ENCODE measurements at regions not wholly inside any gene's neighbourhood (a gene's known extent, or its start where the extent isn't known, plus 50 kb on each side); places are given as distances from the start of the nearest gene placed in this dataset.

GRCh38 chr4:33626221-33626620, 2618.1 kb downstream of the ARAP2 start:
- ATAC-seq (no peak), DNase-seq (no peak)
- CTCF ChIA-PET: no interaction called here
- Mint-ChIP-seq H3K36me3 (no peaks in the 10 kb centered on the region), H3K4me3 (no peak overlapping the region), H3K27ac (no peak overlapping the region), H3K27me3 (no peaks in the 10 kb centered on the region), H3K9me3 (ENCODE audit: low read depth) (peaks cover 7% of the 10 kb centered on the region), H3K4me1 (no peaks in the 10 kb centered on the region)

DNA sequence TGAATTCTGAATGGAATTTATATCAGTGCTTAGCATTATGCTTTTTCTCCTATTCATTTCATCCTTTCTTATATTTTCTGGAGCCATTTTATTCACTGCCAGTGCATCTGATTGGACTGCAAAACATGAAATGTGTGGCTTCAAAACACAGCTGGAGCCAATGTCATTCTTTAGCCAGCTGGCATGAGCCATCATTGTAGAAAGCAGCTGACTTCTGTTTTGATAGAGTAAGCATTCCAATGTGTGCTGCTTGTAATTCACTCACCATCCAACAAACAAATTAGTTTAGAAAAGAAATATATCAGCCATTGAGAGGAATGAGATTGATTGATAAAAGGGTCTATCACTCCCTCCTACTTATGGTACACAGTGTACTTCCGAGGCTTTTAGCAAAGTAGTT, 2616.0 kb downstream of the ARAP2 start:
- no peak for ATAC-seq
- no peak overlapping the region for H3K4me3 Mint-ChIP-seq
- H3K27me3 Mint-ChIP-seq: no peaks in the 10 kb centered on the region
- CTCF ChIA-PET: no interaction called here
- no peaks in the 10 kb centered on the region for H3K4me1 Mint-ChIP-seq
- no peak for DNase-seq
- no peaks in the 10 kb centered on the region for H3K36me3 Mint-ChIP-seq
- H3K27ac Mint-ChIP-seq: no peak overlapping the region
- H3K9me3 Mint-ChIP-seq (ENCODE audit: low read depth): peaks cover 8% of the 10 kb centered on the region

- Mint-ChIP-seq H3K9me3 (ENCODE audit: low read depth) (peaks cover 4% of the 10 kb centered on the region), H3K27ac (no peak overlapping the region), H3K4me3 (no peak overlapping the region), H3K27me3 (no peaks in the 10 kb centered on the region), H3K4me1 (no peaks in the 10 kb centered on the region), H3K36me3 (no peaks in the 10 kb centered on the region)
- ATAC-seq (no peak), DNase-seq (no peak)
- CTCF ChIA-PET: no interaction called here
These were observed 2595.3 kb downstream of the ARAP2 start for GRCh38 chr4:33649015-33649414.

- Mint-ChIP-seq H3K4me1 (no peaks in the 10 kb centered on the region), H3K4me3 (no peak overlapping the region), H3K9me3 (ENCODE audit: low read depth) (peaks cover 4% of the 10 kb centered on the region), H3K27ac (no peak overlapping the region), H3K36me3 (no peaks in the 10 kb centered on the region), H3K27me3 (no peaks in the 10 kb centered on the region)
- CTCF ChIA-PET: no interaction called here
- DNase-seq (no peak), ATAC-seq (no peak)
These were observed 2594.8 kb downstream of the ARAP2 start for GRCh38 chr4:33649471-33649870.

- no peaks in the 10 kb centered on the region for H3K4me1 Mint-ChIP-seq
- CTCF ChIA-PET: no interaction called here
- no peak overlapping the region for H3K4me3 Mint-ChIP-seq
- no peak overlapping the region for H3K27ac Mint-ChIP-seq
- ATAC-seq: no peak
- H3K9me3 Mint-ChIP-seq (ENCODE audit: low read depth): peaks cover 4% of the 10 kb centered on the region
- no peak for DNase-seq
- no peaks in the 10 kb centered on the region for H3K36me3 Mint-ChIP-seq
- no peaks in the 10 kb centered on the region for H3K27me3 Mint-ChIP-seq
These were observed 2594.3 kb downstream of the ARAP2 start for GRCh38 chr4:33650036-33650435.

DNA sequence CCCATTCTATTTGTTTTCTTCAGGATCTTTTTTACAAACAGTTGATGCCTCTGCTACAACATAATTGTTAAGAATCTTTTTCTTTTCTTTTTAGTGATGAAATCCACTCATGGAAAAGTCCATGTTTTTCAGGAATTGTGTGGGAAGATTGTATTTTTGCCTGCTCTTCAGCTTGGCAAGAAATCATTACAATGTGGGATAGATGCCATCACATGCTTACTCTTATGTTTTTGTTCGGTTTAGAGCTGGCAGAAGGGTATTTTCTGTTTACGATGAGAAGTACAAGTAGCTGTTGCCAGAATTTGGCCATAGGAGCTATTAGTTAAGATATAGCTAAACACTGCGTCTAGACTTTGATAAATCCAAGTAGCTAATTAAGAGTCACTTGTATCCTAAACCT, 2585.3 kb downstream of the ARAP2 start:
- DNase-seq (no peak), ATAC-seq (no peak)
- no peak overlapping the region for H3K27ac Mint-ChIP-seq
- H3K27me3 Mint-ChIP-seq: no peaks in the 10 kb centered on the region
- H3K4me1 Mint-ChIP-seq: no peaks in the 10 kb centered on the region
- CTCF ChIA-PET: no interaction called here
- no peaks in the 10 kb centered on the region for H3K36me3 Mint-ChIP-seq
- H3K4me3 Mint-ChIP-seq: no peak overlapping the region
- H3K9me3 Mint-ChIP-seq (ENCODE audit: low read depth): peaks cover 8% of the 10 kb centered on the region

DNA sequence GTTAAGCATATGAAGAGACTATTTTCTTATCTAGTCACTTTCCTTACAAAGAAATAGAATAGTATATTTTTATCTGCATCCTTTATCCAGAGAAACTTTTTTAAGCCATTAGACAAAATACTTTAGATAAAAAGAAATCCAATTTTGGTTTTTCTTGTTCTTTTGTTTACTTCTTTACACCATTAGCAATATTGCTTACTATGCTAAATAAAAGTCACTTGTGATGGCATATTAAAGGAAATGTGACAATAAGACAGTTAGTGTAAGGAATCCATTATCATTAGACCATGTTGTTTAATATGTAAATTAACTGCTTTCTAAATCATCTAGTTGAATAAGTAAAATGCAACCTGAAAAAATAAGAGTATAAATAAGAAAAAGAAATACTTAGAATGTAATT, 2582.7 kb downstream of the ARAP2 start:
- no peak for ATAC-seq
- H3K36me3 Mint-ChIP-seq: no peaks in the 10 kb centered on the region

GRCh38 chr4:33685939-33686338, 2558.4 kb downstream of the ARAP2 start:
- H3K27ac Mint-ChIP-seq: no peak overlapping the region
- H3K9me3 Mint-ChIP-seq (ENCODE audit: low read depth): peaks cover 9% of the 10 kb centered on the region
- no peaks in the 10 kb centered on the region for H3K4me1 Mint-ChIP-seq
- no peaks in the 10 kb centered on the region for H3K27me3 Mint-ChIP-seq
- H3K4me3 Mint-ChIP-seq: no peak overlapping the region
- ATAC-seq (no peak), DNase-seq (no peak)
- CTCF ChIA-PET: no interaction called here
- no peaks in the 10 kb centered on the region for H3K36me3 Mint-ChIP-seq

More for the DNA sequence above, 2582.7 kb downstream of the ARAP2 start:
- Mint-ChIP-seq H3K4me1 (no peaks in the 10 kb centered on the region), H3K9me3 (ENCODE audit: low read depth) (peaks cover 12% of the 10 kb centered on the region), H3K27me3 (no peaks in the 10 kb centered on the region), H3K4me3 (no peak overlapping the region), H3K27ac (no peak overlapping the region)
- CTCF ChIA-PET: no interaction called here
- DNase-seq: no peak

DNA sequence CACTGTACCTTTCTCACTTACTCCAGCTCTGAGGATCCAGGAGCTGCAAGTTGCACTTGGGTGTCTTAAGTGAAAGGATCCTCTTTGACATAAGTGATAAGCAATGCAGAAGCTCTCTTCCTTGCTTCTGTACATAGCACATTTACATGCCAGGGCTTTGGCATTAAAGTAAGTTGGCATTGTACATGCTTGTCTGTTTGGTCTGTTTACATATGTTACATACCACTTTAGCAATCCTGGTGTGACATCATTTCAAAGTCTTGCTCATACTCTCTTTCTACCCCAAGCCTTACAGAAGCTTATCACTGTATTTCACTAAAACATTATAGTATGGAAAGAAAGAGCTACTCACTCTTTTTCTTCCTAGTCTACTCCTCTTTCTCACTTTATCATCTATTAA, 2548.3 kb downstream of the ARAP2 start:
- no peaks in the 10 kb centered on the region for H3K27me3 Mint-ChIP-seq
- no peak overlapping the region for H3K27ac Mint-ChIP-seq
- no peaks in the 10 kb centered on the region for H3K36me3 Mint-ChIP-seq
- H3K4me1 Mint-ChIP-seq: no peaks in the 10 kb centered on the region
- CTCF ChIA-PET: no interaction called here
- ATAC-seq (no peak), DNase-seq (no peak)
- peaks cover 4% of the 10 kb centered on the region for H3K9me3 Mint-ChIP-seq (ENCODE audit: low read depth)
- no peak overlapping the region for H3K4me3 Mint-ChIP-seq

DNA sequence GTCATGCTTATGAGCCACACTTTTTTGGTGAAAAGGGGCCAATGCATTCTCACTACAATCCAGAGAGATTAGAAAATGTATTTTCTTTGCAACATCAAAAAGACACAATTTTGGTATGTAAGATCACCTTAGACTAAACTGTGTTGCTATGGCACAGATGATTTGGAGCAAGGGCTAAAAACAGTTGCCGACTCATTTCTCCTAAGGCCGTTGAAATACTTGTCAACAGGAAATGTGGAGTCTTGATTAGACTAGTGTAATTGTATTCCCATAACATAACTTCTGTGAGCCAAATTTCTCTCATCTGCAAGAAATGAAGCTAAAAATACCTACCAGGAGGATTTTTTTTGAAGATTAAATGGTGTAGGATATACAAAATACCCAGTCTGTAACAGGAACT, 2547.7 kb downstream of the ARAP2 start:
- no peak overlapping the region for H3K27ac Mint-ChIP-seq
- DNase-seq (no peak), ATAC-seq (no peak)
- no peaks in the 10 kb centered on the region for H3K4me1 Mint-ChIP-seq
- H3K9me3 Mint-ChIP-seq (ENCODE audit: low read depth): peaks cover 4% of the 10 kb centered on the region
- CTCF ChIA-PET: no interaction called here
- H3K27me3 Mint-ChIP-seq: no peaks in the 10 kb centered on the region
- H3K4me3 Mint-ChIP-seq: no peak overlapping the region
- no peaks in the 10 kb centered on the region for H3K36me3 Mint-ChIP-seq

- Mint-ChIP-seq H3K9me3 (ENCODE audit: low read depth) (peaks cover 7% of the 10 kb centered on the region), H3K36me3 (no peaks in the 10 kb centered on the region), H3K4me1 (no peaks in the 10 kb centered on the region), H3K27me3 (no peaks in the 10 kb centered on the region), H3K4me3 (no peak overlapping the region), H3K27ac (no peak overlapping the region)
- no peak for DNase-seq
- CTCF ChIA-PET: no interaction called here
- no peak for ATAC-seq
These were observed 2535.1 kb downstream of the ARAP2 start for GRCh38 chr4:33709247-33709646.

DNA sequence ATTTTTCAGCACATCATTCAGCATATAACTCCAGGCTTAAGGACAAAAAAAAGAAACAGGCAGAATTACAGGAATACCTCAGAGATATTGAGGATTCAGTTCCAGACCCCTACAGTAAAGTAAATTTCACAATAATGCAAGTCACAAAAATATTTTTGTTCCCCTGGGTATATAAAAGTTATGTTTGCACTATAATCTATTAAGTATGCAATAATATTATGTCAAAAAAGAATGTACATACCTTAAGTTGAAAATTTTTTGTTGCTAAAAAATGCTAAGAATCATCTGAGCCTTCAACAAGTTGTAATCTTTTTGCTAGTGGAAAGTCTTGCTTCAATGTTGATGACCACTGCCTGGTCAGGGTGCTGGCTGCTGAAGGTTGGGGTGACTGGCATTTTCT, 2532.5 kb downstream of the ARAP2 start:
- Mint-ChIP-seq H3K4me3 (no peak overlapping the region), H3K27ac (no peak overlapping the region), H3K4me1 (no peaks in the 10 kb centered on the region), H3K27me3 (no peaks in the 10 kb centered on the region), H3K36me3 (no peaks in the 10 kb centered on the region), H3K9me3 (ENCODE audit: low read depth) (peaks cover 10% of the 10 kb centered on the region)
- ATAC-seq (no peak), DNase-seq (no peak)
- CTCF ChIA-PET: no interaction called here

DNA sequence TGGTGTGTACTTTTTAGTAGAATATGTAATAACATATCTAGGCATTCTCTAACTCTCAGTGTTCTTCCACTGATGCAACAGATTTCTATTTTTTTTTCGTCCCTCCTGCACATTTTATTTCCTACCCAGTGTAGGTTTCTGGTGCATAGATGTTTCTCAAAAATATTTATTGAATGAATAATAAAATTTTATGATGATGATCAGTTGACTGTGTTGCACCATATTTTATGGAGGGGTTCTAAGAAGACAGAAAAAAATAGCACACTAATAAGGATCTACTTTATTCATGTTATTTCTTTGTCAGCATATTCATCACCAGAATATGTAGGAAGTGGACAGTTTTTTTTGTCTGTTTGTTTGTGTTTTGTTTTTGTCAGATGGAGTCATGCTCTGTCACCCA, 2529.3 kb downstream of the ARAP2 start:
- CTCF ChIA-PET: no interaction called here
- Mint-ChIP-seq H3K36me3 (no peaks in the 10 kb centered on the region), H3K4me3 (no peak overlapping the region), H3K9me3 (ENCODE audit: low read depth) (peaks cover 14% of the 10 kb centered on the region), H3K27ac (no peak overlapping the region), H3K4me1 (no peaks in the 10 kb centered on the region), H3K27me3 (no peaks in the 10 kb centered on the region)
- DNase-seq (no peak), ATAC-seq (no peak)

DNA sequence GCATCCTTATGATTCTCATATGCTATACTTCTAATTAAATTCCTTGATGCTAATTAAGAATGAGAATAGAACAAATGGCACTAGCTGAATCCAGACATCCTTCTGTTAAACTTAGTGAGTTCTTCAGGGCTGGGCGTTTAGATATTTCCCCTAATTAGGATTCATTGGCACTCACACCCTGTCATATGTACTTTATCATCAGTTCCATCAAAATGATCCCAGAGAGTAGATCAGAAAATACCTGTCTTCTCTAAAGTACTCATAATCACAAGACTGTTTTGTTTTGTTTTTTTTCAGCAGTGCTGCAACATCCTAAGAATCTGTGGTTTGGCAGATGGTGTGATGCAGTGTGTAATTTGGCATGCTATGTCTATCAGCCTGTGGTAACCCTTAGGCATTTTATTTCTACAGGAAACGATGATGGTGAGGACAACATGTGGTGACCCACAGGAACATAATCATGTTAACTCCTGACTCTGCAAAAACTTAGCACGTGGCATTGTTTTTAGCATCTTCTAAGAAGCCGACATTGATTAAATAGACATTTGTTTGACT, 2528.4 kb downstream of the ARAP2 start:
- Mint-ChIP-seq H3K27ac (no peak overlapping the region), H3K9me3 (ENCODE audit: low read depth) (peaks cover 14% of the 10 kb centered on the region)
- CTCF ChIA-PET: no interaction called here

GRCh38 chr4:33722254-33722653, 2522.1 kb downstream of the ARAP2 start:
- DNase-seq: no peak
- CTCF ChIA-PET: interaction anchor here (0.5 kb wide), 1 partner anchor 66 kb away, joined by 4 read pairs; no protein-coding TSS in a partner anchor
- no peaks in the 10 kb centered on the region for H3K36me3 Mint-ChIP-seq
- H3K9me3 Mint-ChIP-seq (ENCODE audit: low read depth): peaks cover 8% of the 10 kb centered on the region
- no peak overlapping the region for H3K4me3 Mint-ChIP-seq
- H3K27ac Mint-ChIP-seq: no peak overlapping the region
- no peak for ATAC-seq
- H3K27me3 Mint-ChIP-seq: no peaks in the 10 kb centered on the region
- H3K4me1 Mint-ChIP-seq: no peaks in the 10 kb centered on the region

More for the DNA sequence above, 2528.4 kb downstream of the ARAP2 start:
- H3K4me1 Mint-ChIP-seq: no peaks in the 10 kb centered on the region
- no peak overlapping the region for H3K4me3 Mint-ChIP-seq
- DNase-seq (no peak), ATAC-seq (no peak)
- H3K27me3 Mint-ChIP-seq: no peaks in the 10 kb centered on the region
- H3K36me3 Mint-ChIP-seq: no peaks in the 10 kb centered on the region
